Caki2 (cell line): ENCODE measurements at regions not wholly inside any gene's neighbourhood (a gene's known extent, or its start where the extent isn't known, plus 50 kb on each side); places are given as distances from the start of the nearest gene placed in this dataset.
"Not testable (repeated sequence)": the region's sequence is repeated elsewhere in the genome, so short reads cannot be mapped to it uniquely, and the experiment has no call there.

Source experiments
- DNase-seq: peaks from one replicate; pipeline ENCODE4 v3.0.0-alpha.2; 2015; ENCODE audit warnings: low read depth
- in situ Hi-C: cut with HindIII; loops from 2 replicates; pipeline ENCODE4 v1.10.0; 2016; ENCODE audit warnings: low sequenced_read_pairs, low pct_unique_long_range_greater_than_20kb, mixed read lengths

GRCh38 chr13:73329355-73329754, 270.6 kb downstream of the KLF5 start:
- in situ Hi-C loops: no loop called here
- no peak for DNase-seq

- in situ Hi-C loops: no loop called here
- no peak for DNase-seq
Measured at GRCh38 chr13:73327579-73327978, 268.8 kb downstream of the KLF5 start.

GRCh38 chr13:73325723-73326558, 267.1 kb downstream of the KLF5 start:
- in situ Hi-C loops: no loop called here
- peak; percentile 92 for DNase-seq

GRCh38 chr13:73324842-73325722, 266.3 kb downstream of the KLF5 start:
- no peak for DNase-seq
- in situ Hi-C loops: no loop called here

GRCh38 chr13:73323615-73324014, 264.8 kb downstream of the KLF5 start:
- no peak for DNase-seq
- in situ Hi-C loops: no loop called here

GRCh38 chr13:73321043-73321442, 262.2 kb downstream of the KLF5 start:
- DNase-seq: no peak
- in situ Hi-C loops: no loop called here

- no peak for DNase-seq
- in situ Hi-C loops: no loop called here
Measured at GRCh38 chr13:73317140-73317539, 258.3 kb downstream of the KLF5 start.

GRCh38 chr13:73310366-73310765, 251.6 kb downstream of the KLF5 start:
- no peak for DNase-seq
- in situ Hi-C loops: no loop called here

- in situ Hi-C loops: no loop called here
- no peak for DNase-seq
Measured at GRCh38 chr13:73307481-73307880, 248.7 kb downstream of the KLF5 start.

- in situ Hi-C loops: no loop called here
- no peak for DNase-seq
Measured at GRCh38 chr13:73306688-73307087, 247.9 kb downstream of the KLF5 start.

GRCh38 chr13:73304442-73304841, 245.6 kb downstream of the KLF5 start:
- in situ Hi-C loops: no loop called here
- no peak for DNase-seq

GRCh38 chr13:73303851-73304250, 245.0 kb downstream of the KLF5 start:
- in situ Hi-C loops: no loop called here
- peak; percentile 69 for DNase-seq

GRCh38 chr13:73301622-73302021, 242.8 kb downstream of the KLF5 start:
- DNase-seq, in situ Hi-C loops: not testable (repeated sequence)

GRCh38 chr13:73300718-73301425, 242.1 kb downstream of the KLF5 start:
- in situ Hi-C loops: no loop called here
- DNase-seq: no peak

- in situ Hi-C loops: no loop called here
- DNase-seq: no peak
Measured at GRCh38 chr13:73299787-73300186, 241.0 kb downstream of the KLF5 start.

- no peak for DNase-seq
- in situ Hi-C loops: no loop called here
Measured at GRCh38 chr13:73293913-73294523, 235.2 kb downstream of the KLF5 start.

GRCh38 chr13:73292127-73292526, 233.3 kb downstream of the KLF5 start:
- DNase-seq: no peak
- in situ Hi-C loops: no loop called here

- in situ Hi-C loops: no loop called here
Measured at GRCh38 chr13:73290844-73291243, 232.0 kb downstream of the KLF5 start.

More at GRCh38 chr13:73290844-73291243, 232.0 kb downstream of the KLF5 start:
- no peak for DNase-seq
